Liver (tissue), 8 donors: ENCODE measurements at regions not wholly inside any gene's neighbourhood (a gene's known extent, or its start where the extent isn't known, plus 50 kb on each side); places are given as distances from the start of the nearest gene placed in this dataset.

Experiments
- DNase-seq: peaks from one replicate; pipeline ENCODE4 v3.0.0-alpha.2; 2017; ENCODE audit warnings: low spot score
- H3K27ac ChIP-seq, 2 donors: one replicate each; pipeline ENCODE4 v1.7.0; 2013; ENCODE audit warnings: inconsistent platforms in 2 of 2, low read length in 2 of 2, control low read depth in 1 of 2, low read depth in 1 of 2, mild to moderate bottlenecking in 1 of 2
- H3K27me3 ChIP-seq, 4 donors: one replicate each; pipeline versions ENCODE4 v1.6.1 to v1.7.0; 2013; ENCODE audit warnings: low read length in 3 of 4, inconsistent platforms in 1 of 4, mild to moderate bottlenecking in 1 of 4, moderate library complexity in 1 of 4; ENCODE audit not compliant: control insufficient read depth in 4 of 4, insufficient read depth in 4 of 4
- H3K36me3 ChIP-seq, 4 donors: one replicate each; pipeline versions ENCODE4 v1.6.1 to v1.7.0; 2013; ENCODE audit warnings: low read length in 3 of 4, mild to moderate bottlenecking in 3 of 4, low read depth in 1 of 4, moderate library complexity in 1 of 4; ENCODE audit not compliant: control insufficient read depth in 4 of 4, insufficient read depth in 3 of 4
- H3K4me1 ChIP-seq, 4 donors: one replicate each; pipeline versions ENCODE4 v1.6.1 to v1.7.0; 2013; ENCODE audit warnings: low read length in 3 of 4, mild to moderate bottlenecking in 3 of 4, moderate library complexity in 1 of 4; ENCODE audit not compliant: control insufficient read depth in 4 of 4, insufficient read depth in 4 of 4
- H3K4me3 ChIP-seq, 3 donors: one replicate each; pipeline versions ENCODE4 v1.6.1 to v1.7.0; 2013; ENCODE audit warnings: low read length in 3 of 3, control low read depth in 1 of 3, low read depth in 1 of 3, mild to moderate bottlenecking in 1 of 3
- H3K9ac ChIP-seq, 2 donors: one replicate each; pipeline ENCODE4 v1.7.0; 2013; ENCODE audit warnings: low read length in 2 of 2, mild to moderate bottlenecking in 2 of 2, moderate library complexity in 2 of 2, control low read depth in 1 of 2, low read depth in 1 of 2
- H3K9me3 ChIP-seq, 4 donors: one replicate each; pipeline versions ENCODE4 v1.6.1 to v1.7.0; 2013; ENCODE audit warnings: low read length in 3 of 4; ENCODE audit not compliant: control insufficient read depth in 4 of 4
- ATF3 ChIP-seq: IDR thresholded peaks from 2 replicates; pipeline ENCODE4 v1.6.1; 2016; ENCODE audit warnings: antibody characterized with exemption
- CTCF ChIP-seq: fragments of 150-350 bp; IDR thresholded peaks from 2 replicates; pipeline ENCODE4 v1.5.1; 2017; ENCODE audit warnings: improper control_type of control experiment, low read depth, low read length; ENCODE audit not compliant: missing input control
- EGR1 ChIP-seq, 2 donors: IDR thresholded peaks; 2 replicates each; pipeline ENCODE4 v1.6.1; 2016 to 2018; ENCODE audit warnings: antibody characterized with exemption in 2 of 2, low read depth in 2 of 2
- FOXA1 ChIP-seq: IDR thresholded peaks from 2 replicates; pipeline ENCODE4 v1.6.1; 2016; ENCODE audit warnings: antibody characterized with exemption
- FOXA2 ChIP-seq: IDR thresholded peaks from 2 replicates; pipeline ENCODE4 v1.6.1; 2016; ENCODE audit warnings: antibody characterized with exemption
- GABPA ChIP-seq, 2 donors: IDR thresholded peaks in 1 of 2; conservative IDR thresholded peaks in 1 of 2; 2 replicates each; pipeline ENCODE4 v1.6.1; 2016; ENCODE audit warnings: antibody characterized with exemption in 2 of 2, mild to moderate bottlenecking in 1 of 2, moderate library complexity in 1 of 2
- HNF4A ChIP-seq, 2 donors: conservative IDR thresholded peaks; 2 replicates each; pipeline ENCODE4 v1.6.1; 2016; ENCODE audit warnings: antibody characterized with exemption in 2 of 2, mild to moderate bottlenecking in 2 of 2
- HNF4G ChIP-seq: IDR thresholded peaks from 2 replicates; pipeline ENCODE4 v1.6.1; 2016; ENCODE audit warnings: antibody characterized with exemption
- JUND ChIP-seq, 2 donors: IDR thresholded peaks; 2 replicates each; pipeline ENCODE4 v1.6.1; 2016; ENCODE audit warnings: antibody characterized with exemption in 2 of 2
- MAX ChIP-seq: IDR thresholded peaks from 2 replicates; pipeline ENCODE4 v1.6.1; 2016; ENCODE audit warnings: antibody characterized with exemption
- NR2F2 ChIP-seq: IDR thresholded peaks from 2 replicates; pipeline ENCODE4 v1.6.1; 2016; ENCODE audit warnings: antibody characterized with exemption
- RAD21 ChIP-seq, 2 donors: IDR thresholded peaks; 2 replicates each; pipeline ENCODE4 v1.6.1; 2016; ENCODE audit warnings: antibody characterized with exemption in 2 of 2, mild to moderate bottlenecking in 2 of 2
- RXRA ChIP-seq, 2 donors: IDR thresholded peaks; 2 replicates each; pipeline ENCODE4 v1.6.1; 2017 to 2018; ENCODE audit warnings: antibody characterized with exemption in 2 of 2, mild to moderate bottlenecking in 1 of 2
- SP1 ChIP-seq: IDR thresholded peaks from 2 replicates; pipeline ENCODE4 v1.6.1; 2018; ENCODE audit warnings: antibody characterized with exemption, mild to moderate bottlenecking
- TAF1 ChIP-seq: conservative IDR thresholded peaks from 2 replicates; pipeline ENCODE4 v1.6.1; 2016; ENCODE audit warnings: antibody characterized with exemption, mild to moderate bottlenecking
- YY1 ChIP-seq: IDR thresholded peaks from 2 replicates; pipeline ENCODE4 v1.6.1; 2016; ENCODE audit warnings: antibody characterized with exemption, mild to moderate bottlenecking
- WGBS: extraction: QIAGEN DNeasy Blood & Tissue Kit; methylation state at CpG from one replicate; pipeline ENCODE4 v1.1.7; 2013; 5-methylcytosine and 5-hydroxymethylcytosine counted together
- TF ChIP-seq, protein P1 (sequence below): IDR thresholded peaks from 2 replicates; pipeline ENCODE4 v1.6.1; 2016; ENCODE audit warnings: antibody characterized with exemption, mild to moderate bottlenecking
- TF ChIP-seq, protein P2 (sequence below): IDR thresholded peaks from 2 replicates; pipeline ENCODE4 v1.6.1; 2016; ENCODE audit warnings: antibody characterized with exemption
- donor health status: healthy.
- donor health status: healthy.
- donor health status: healthy.
- donor health status: healthy.
- donor health status: healthy.

GRCh38 chr5:90224342-90224741 is 185.2 kb downstream of the CETN3 start:
- 89% methylated on average over 1 of the region's 1 CpG for WGBS
- no peak overlapping the region for H3K4me3 ChIP-seq
- DNase-seq = no peak

More at GRCh38 chr5:90224342-90224741, 185.2 kb downstream of the CETN3 start:
- H3K4me1 ChIP-seq = no peaks in the 10 kb centered on the region
- H3K27ac ChIP-seq = no peak overlapping the region
- TF ChIP-seq HNF4A (conservative IDR thresholded peaks at IDR 0.05) (no peak), MAX (no peak), FOXA1 (no peak), CTCF (no peak), GABPA (IDR thresholded peaks at IDR 0.05 in 1 of 2, conservative IDR thresholded peaks at IDR 0.05 in 1 of 2) (no peak), EGR1 (IDR thresholded peaks at IDR 0.05; ENCODE audit: low read depth in 2 of 2) (no peak), HNF4G (no peak), TAF1 (no peak), FOXA2 (no peak), ATF3 (no peak), JUND (IDR thresholded peaks at IDR 0.05) (no peak), SP1 (no peak), RAD21 (IDR thresholded peaks at IDR 0.05) (no peak), NR2F2 (no peak), YY1 (no peak), RXRA (IDR thresholded peaks at IDR 0.05) (no peak)
- TF ChIP-seq, protein P1, sequence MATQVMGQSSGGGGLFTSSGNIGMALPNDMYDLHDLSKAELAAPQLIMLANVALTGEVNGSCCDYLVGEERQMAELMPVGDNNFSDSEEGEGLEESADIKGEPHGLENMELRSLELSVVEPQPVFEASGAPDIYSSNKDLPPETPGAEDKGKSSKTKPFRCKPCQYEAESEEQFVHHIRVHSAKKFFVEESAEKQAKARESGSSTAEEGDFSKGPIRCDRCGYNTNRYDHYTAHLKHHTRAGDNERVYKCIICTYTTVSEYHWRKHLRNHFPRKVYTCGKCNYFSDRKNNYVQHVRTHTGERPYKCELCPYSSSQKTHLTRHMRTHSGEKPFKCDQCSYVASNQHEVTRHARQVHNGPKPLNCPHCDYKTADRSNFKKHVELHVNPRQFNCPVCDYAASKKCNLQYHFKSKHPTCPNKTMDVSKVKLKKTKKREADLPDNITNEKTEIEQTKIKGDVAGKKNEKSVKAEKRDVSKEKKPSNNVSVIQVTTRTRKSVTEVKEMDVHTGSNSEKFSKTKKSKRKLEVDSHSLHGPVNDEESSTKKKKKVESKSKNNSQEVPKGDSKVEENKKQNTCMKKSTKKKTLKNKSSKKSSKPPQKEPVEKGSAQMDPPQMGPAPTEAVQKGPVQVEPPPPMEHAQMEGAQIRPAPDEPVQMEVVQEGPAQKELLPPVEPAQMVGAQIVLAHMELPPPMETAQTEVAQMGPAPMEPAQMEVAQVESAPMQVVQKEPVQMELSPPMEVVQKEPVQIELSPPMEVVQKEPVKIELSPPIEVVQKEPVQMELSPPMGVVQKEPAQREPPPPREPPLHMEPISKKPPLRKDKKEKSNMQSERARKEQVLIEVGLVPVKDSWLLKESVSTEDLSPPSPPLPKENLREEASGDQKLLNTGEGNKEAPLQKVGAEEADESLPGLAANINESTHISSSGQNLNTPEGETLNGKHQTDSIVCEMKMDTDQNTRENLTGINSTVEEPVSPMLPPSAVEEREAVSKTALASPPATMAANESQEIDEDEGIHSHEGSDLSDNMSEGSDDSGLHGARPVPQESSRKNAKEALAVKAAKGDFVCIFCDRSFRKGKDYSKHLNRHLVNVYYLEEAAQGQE = no peak
- TF ChIP-seq, protein P2, sequence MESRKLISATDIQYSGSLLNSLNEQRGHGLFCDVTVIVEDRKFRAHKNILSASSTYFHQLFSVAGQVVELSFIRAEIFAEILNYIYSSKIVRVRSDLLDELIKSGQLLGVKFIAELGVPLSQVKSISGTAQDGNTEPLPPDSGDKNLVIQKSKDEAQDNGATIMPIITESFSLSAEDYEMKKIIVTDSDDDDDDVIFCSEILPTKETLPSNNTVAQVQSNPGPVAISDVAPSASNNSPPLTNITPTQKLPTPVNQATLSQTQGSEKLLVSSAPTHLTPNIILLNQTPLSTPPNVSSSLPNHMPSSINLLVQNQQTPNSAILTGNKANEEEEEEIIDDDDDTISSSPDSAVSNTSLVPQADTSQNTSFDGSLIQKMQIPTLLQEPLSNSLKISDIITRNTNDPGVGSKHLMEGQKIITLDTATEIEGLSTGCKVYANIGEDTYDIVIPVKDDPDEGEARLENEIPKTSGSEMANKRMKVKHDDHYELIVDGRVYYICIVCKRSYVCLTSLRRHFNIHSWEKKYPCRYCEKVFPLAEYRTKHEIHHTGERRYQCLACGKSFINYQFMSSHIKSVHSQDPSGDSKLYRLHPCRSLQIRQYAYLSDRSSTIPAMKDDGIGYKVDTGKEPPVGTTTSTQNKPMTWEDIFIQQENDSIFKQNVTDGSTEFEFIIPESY = no peak
- H3K9me3 ChIP-seq = no peaks in the 10 kb centered on the region
- H3K27me3 ChIP-seq = no peaks in the 10 kb centered on the region
- H3K9ac ChIP-seq = no peak overlapping the region
- no peaks in the 10 kb centered on the region for H3K36me3 ChIP-seq
